GM21825 (cell line): ENCODE measurements at regions not wholly inside any gene's neighbourhood (a gene's known extent, or its start where the extent isn't known, plus 50 kb on each side); places are given as distances from the start of the nearest gene placed in this dataset.
A peak's percentile ranks its signal among the peaks of the same experiment; 100 is the strongest.

Experiments
- ATAC-seq: cut with Tn5 transposase; IDR thresholded peaks from one replicate; pipeline ENCODE4 v1.9.1; 2021; ENCODE audit warnings: mild to moderate bottlenecking, moderate library complexity; ENCODE audit not compliant: unreplicated experiment

- no peak for ATAC-seq
Measured at GRCh38 chr5:143761663-143762062, 50.3 kb upstream of the HMHB1 start.

- no peak for ATAC-seq
Measured at GRCh38 chr5:143760755-143761154, 51.2 kb upstream of the HMHB1 start.

- ATAC-seq = no peak
Measured at GRCh38 chr5:143760131-143760505, 51.8 kb upstream of the HMHB1 start.

DNA sequence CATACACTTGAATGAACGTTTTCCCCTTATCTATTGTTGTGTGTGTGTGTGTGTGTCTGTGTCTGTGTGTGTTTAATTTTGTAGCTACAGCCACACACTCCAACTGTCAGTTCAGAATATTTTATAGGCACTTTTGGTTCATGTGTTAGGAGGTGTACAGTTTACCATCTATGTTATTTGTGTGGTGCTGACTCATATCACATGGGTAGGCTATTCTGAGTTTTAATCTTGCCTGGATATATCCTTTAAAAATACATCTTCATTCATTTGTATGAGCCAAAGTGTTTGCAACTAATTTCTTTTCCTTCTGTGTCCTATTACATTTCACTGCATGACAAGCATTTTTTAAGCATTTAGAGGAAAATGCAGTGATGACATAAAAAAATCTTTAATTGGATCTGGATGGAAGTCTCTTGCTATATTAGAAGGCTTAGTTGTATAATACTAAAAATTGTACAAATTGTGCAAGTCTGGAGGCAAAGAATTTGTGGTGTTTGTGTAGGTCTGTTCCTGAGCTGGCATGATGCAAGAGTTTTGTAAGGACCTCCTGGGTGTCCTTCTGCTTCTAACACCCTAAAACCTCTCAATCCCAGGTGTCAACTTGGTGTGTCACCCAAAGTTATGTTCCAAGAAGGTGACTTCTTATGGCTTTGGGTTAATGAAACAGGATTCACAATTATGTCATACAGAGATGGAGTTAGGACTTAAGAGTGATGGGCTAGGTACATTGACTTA lies 52.4 kb upstream of the HMHB1 start:
- no peak for ATAC-seq

DNA sequence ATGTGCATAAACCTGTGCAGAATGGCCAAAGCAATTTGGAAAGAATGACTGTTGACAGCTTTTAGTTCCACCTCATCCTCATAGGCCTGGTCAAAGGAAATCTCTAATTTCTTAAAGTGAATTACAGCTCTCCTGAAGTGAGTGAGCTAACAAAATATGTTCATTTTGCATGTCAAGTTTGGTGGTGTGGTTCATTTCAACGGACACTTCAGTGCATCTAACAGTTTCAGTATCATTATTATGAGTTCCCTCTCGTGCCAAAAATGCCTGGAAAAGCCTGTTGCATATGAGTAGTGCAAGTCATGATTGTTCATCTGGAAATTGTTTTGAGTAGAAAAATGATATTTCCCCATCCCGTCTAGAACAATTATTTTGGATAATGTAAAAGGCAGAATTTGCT lies 53.2 kb upstream of the HMHB1 start:
- peak; percentile 81 for ATAC-seq

DNA sequence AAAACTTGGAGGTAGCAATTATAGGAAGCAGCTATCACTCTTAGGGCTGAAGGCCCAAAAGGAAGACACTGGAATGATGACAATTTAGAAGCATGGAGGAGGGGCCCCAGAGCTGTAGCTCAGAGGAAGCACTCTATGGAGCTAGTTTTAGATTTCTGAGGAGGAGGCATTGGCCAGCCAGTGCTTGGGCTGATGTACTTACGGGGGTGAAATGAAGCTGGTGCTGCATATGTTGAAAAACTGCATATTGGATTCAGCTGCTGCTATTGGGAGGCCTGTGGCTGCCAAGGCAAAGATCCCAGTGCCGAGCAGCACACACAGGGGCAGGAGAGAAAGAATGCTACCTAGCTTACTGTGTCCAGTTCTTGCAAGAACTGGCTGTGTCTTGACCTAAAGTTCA lies 53.9 kb upstream of the HMHB1 start:
- ATAC-seq = no peak

- no peak for ATAC-seq
Measured at GRCh38 chr5:143757116-143757515, 54.8 kb upstream of the HMHB1 start.

DNA sequence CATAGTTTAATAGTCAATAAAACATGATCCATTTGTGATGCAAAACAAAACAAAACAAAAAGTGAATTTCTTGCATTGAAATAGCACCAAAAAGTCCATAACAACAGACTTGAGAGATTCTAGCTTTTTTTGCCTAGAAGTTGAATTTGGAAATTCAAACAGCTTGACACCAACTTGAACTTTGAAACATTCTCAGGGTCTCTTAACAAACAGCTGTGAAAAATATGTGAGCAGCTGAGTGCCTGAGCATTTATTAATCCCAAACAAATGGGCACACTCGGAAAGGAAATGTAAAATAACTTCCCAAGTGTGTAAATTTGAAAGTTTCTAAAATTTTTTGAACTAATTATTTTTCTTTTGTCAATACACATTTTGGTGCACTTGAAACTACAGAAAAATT lies 56.0 kb upstream of the HMHB1 start:
- ATAC-seq = no peak

GRCh38 chr5:143752165-143752850 lies 59.7 kb upstream of the HMHB1 start:
- ATAC-seq = no peak

DNA sequence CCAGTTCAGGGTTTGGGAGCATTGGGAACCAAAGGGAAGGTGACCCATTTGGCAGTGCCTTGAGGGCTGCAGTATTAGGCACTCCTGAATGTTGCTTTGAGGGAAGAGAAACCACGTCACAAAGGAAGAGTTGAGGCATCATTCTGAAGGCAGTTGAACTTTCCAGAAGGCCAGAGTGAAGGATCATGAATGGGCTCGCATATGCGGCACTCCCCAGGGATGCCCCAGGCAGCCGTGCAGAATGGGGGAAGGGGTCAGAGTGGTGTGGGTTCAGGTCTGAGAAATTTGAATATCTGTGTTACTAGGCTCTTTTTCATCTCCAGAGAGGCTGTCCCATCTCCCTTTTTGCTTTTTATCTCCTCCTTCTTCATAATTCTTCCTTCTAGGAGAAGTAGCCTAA lies 60.6 kb upstream of the HMHB1 start:
- ATAC-seq = no peak

- no peak for ATAC-seq
Measured at GRCh38 chr5:143749581-143750205, 62.3 kb upstream of the HMHB1 start.

DNA sequence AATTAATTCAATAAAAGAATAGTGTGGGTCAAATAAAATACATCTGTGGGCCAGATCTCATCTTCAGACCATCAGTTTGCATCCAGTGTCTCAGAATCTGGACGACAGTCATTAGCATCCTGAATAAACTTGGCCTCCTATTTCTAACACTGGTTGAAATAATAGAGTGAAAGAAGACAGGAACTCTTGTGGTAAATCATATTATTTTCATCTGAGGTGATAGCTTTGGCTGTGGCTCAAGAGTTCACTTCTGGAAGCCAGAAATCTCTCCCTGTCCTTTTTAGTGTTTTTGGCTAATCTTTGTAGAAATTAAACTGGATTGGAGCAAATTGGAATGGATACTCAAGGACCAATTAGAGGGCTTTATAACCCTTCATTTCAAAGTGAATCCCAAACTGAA lies 63.4 kb upstream of the HMHB1 start:
- ATAC-seq = no peak

DNA sequence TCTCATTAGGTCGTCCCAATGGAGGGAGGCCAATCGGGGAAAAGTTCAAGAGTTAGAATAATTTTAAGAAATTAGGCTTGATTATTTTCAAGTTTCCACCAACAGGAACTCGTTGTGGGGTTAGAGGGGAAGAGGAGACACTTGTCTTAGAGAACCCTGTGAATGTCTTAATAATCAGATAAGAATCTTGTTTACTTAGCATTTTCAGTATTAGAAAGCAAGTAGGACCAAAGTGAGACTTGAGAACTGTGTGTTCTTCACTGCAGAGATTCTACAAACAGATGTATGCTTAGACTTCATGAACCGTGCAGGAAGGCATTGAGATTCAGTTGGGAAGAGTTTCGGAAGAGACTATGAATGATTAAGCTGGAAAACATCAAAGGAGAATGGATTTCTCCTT lies 69.0 kb upstream of the HMHB1 start:
- no peak for ATAC-seq

DNA sequence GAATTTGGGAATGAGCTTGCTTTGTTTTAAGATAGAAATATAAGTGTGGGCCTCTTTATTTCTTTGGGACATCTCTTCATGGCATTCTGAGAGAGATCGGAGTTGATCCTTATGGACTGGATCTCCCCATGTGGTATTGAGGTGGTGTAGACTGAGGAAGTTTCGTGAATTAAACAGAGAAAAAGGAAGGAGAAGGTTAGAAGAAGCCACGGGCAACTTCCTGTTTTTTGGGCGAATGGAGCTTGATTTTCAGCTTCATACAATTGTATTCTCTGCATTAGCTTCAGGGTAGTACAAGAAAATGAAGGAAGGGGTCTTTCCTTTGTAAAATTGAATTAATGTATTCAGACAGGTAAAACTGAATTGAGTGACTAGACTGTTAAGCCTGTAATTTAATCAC lies 70.5 kb upstream of the HMHB1 start:
- ATAC-seq = no peak

DNA sequence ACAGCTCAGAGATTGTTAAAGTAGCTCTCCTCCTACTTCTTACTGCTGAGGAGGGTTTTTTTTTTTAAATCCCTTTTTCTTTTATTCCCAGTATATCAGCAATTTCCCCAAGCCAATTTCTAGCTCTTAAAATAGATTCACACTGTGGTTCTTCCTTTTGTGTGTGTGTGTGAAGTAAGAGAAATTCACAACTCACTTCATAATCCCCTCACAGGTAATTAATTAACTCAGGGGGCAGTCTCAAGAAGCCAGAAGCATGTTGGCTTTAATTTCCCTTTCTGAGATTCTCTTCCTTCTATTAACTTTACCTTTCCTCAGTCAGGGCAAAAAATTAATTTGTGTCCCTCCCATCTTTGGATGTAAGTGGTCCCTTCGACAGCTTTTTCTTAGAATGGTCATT lies 71.0 kb upstream of the HMHB1 start:
- no peak for ATAC-seq

- no peak for ATAC-seq
Measured at GRCh38 chr5:143739746-143740145, 72.2 kb upstream of the HMHB1 start.

DNA sequence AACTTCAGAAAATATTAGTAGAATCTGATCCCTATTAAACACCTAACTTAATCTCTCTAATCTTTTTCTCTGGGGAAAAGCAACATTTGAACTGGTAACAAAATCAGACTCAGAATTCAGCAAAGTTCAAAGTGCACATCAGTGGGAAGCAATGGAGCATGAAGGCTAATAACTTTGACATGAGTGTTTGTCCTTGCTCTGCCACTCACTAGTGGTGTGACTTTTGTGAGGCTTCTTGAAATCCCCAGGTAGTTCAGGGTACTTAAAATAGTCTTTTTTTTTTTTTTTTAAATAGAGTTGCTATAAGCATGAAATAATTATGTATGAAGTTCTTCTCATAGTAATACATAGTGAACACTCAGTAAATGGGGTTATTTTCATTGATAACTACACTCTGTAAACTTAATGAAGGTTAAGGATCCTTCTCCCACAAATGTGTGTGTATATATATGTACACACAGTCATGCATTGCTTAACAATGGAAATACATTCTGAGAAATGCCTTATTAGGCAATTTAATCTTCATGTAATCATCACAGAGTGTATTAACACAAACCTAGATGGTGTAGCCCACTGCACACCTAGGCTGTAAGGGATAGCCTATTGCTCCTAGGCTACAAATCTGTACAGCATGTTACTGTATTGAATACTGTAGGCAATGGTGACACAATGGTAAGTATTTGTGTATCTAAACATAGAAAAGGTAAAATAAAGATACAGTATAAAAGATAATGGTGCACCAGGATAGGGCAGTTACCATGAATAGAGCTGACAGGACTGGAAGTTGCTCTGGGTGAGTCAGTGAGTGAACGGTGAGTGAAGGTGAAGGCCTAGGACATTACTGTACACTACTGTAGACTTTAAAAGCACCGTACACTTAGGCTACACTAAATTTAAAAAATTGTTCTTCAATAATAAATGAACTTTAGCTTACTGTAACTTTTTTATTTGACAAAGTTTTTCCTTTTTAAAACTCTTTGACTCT lies 73.3 kb upstream of the HMHB1 start:
- ATAC-seq = no peak

DNA sequence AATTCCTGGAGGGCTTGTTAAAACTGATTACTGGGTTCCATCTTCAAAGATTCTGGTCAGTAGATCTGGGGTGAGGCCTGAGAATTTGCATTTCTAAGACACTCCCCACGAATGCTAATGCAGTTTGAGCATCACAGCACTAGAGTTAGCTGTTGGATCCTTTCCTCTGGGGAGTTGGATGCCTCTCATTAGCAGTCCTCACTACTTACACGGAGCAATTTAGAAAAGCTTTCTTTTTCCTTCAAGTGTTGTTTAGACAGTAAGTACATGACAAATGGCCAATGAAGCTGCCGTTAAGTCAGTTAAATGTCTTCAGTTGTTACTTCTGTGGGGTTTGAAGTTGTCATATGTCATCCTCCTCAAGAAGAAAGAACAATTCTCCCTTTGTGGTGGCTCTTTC lies 74.9 kb upstream of the HMHB1 start:
- ATAC-seq = no peak

DNA sequence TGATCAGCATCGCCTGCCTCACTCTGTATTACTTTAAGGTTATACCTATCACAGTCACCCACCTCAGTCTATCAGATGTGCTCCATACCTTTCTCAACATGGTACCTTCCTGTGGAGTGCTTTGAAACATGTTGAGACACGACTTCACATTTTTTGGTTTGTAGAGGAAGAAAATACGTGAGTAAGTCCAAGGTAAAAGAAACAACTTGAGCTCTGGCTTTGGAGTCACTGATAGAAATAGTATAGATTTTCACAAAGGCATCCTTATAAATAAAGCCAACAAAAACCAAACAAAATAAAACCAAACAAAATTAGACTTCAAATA lies 77.5 kb upstream of the HMHB1 start:
- no peak for ATAC-seq

DNA sequence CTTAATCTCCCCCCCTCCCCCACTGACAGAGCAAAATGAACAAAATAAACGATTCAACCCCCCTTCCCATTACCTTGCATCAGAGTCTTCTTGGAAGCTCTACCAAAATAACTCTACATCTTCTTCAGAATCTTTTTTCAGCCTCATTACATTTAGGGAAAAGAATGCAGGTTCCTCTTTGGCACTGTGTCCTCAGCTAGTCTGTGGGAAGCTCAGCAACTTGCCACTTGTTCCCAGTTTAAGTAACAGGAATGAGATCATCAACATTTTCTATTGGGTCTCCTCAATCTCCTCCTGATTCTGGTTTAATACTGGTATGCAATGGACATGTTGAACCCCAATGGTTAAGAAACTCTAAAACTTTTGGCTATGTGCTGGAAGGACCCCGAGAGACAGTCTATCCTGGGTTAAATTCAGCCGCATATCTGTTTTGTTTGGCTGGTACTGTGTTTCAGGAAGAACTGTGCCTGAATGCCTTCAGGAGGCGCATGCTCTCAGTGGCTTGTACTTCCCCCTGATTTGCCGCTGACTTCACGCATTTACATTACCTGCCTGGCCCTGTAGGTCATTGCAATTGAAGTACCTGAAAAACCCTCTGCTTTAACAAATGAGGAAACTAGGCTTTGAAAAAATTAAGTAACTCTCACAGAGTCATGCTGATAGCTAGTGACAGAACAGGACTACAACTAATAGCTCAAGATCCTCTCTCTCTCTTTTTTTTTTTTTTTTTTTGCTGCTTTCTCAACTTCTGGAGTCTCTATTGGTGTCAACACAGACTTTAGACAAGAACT lies 78.1 kb upstream of the HMHB1 start:
- ATAC-seq = no peak

GRCh38 chr5:143732402-143732801 lies 79.6 kb upstream of the HMHB1 start:
- no peak for ATAC-seq
